ENCODE measurements at regions not wholly inside any gene's neighbourhood (a gene's known extent, or its start where the extent isn't known, plus 50 kb on each side); places are given as distances from the start of the nearest gene placed in this dataset.

DNA sequence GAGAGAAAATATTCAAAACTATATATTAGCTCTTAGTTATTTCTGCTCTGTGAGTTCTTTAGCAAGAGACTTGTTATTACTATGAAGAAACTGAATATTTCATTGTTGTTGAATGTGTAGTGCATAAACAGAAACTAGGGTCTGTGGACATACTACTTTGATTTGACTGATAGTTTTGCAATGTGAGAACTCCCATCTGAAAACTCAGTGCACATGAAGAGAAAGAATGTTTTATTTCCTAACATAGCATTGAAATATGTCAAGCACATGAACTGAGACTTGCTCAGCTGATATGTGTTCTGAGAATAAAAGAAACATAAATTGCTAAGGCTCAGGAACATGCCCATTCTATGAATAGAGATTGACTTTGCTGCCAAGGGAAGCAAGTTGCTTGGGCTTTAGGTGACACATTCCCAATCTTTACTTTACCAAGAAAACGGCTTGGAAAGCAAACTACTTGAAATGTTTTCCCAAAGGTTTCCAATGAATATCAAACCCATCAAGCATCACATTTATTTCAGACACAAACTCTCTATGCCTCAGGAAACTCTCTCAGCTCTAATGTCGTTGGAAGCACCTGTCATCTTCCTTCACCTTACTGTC, 290.4 kb downstream of the SLC16A7 start:
- H3K36me3 Mint-ChIP-seq, result no peaks in the 10 kb centered on the region
- no peak for DNase-seq
- H3K4me1 Mint-ChIP-seq, result no peaks in the 10 kb centered on the region
- ATAC-seq (ENCODE audit: low read depth in 2 of 2), result no peak
- no peaks in the 10 kb centered on the region for H3K27me3 Mint-ChIP-seq
- H3K9me3 Mint-ChIP-seq, result peaks cover 0 to 7% (median 0%) of the 10 kb centered on the region in 7 donors
- no peak overlapping the region for H3K27ac Mint-ChIP-seq
- no peak overlapping the region for H3K4me3 Mint-ChIP-seq

DNA sequence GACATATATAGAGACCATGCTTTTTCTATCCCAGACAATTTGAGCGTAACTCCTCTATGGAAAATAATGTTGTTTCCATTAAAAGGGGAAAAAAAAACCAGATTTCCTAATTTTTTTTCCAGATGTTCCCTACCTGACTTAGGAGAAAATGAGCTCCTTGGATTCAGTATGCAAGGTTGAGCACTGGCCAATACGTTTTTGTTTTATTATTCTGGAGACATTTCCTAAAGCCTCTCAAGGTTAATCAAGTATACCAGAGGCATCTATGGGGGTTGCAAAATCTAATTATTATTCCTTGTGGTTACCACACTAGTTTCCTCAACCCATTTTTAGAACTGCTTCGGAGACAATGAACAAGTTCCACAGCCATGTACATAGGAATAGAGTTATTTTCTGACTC, 291.3 kb downstream of the SLC16A7 start:
- Mint-ChIP-seq H3K9me3 (peaks cover 0 to 7% (median 0%) of the 10 kb centered on the region in 7 donors), H3K4me3 (no peak overlapping the region), H3K36me3 (no peaks in the 10 kb centered on the region), H3K4me1 (no peaks in the 10 kb centered on the region), H3K27me3 (no peaks in the 10 kb centered on the region), H3K27ac (no peak overlapping the region)
- no peak for ATAC-seq (ENCODE audit: low read depth in 2 of 2)
- no peak for DNase-seq

DNA sequence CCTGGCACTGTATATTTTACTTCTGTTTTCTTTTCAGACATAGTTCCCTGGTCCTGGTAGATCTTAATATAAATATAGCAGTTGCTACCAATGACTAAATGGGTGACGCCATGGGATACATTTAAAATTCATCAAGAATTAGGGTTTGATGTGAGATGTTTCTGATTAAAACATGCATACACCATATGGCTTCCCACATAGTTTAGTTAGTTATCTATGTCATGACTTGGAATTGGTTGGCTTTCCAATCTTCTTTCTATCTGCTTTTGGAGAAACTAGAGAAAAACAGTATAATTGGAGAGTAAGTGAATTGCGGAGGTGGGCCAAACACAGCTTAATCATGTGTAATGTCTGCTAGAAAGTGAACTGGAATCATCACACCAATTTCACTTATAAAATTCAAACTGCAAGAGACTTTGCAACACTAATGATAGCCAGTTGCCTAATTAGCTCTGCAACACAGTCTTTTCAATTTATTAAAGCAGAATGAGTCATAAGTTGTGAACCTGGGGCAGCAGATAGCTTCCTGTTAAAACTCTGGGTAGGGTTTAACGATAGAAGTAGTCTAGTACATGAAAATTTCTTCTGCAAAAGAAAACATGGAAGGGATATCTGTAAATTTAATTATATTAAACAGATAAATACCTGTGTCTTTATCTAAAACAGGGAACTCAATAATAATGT, 295.2 kb downstream of the SLC16A7 start:
- no peak overlapping the region for H3K4me3 Mint-ChIP-seq
- H3K4me1 Mint-ChIP-seq, result no peaks in the 10 kb centered on the region
- H3K36me3 Mint-ChIP-seq, result no peaks in the 10 kb centered on the region
- no peak for DNase-seq
- H3K27ac Mint-ChIP-seq, result no peak overlapping the region
- H3K9me3 Mint-ChIP-seq, result peaks cover 0 to 7% (median 0%) of the 10 kb centered on the region in 7 donors
- no peak for ATAC-seq (ENCODE audit: low read depth in 2 of 2)
- no peaks in the 10 kb centered on the region for H3K27me3 Mint-ChIP-seq

DNA sequence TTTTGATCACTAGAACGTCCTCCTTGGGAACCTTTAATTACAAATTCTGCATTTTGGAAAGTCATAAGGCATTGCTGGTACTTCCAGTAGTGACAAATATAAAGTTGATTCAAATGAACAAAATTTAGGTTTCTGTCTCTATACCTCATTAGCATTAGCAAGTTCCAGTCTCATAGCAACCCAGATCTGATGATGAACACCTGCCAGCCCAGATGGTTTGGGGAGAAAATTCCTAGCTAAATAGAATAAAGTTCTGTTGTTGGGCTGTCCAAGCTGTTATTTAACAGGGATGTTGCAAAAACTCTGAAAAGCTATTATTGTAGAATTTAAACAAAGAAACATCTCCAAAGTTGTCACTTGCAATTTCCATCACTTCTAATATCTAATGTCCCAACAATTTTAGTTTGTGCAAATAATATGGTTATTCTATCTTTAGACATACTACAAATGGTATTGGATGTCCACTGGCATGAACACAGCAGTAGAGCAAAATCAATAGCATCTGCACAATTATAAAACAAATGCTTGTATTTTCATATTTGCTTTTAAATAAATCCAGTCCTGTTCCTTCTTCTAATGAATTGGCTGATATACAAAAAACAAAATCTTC, 299.4 kb downstream of the SLC16A7 start:
- no peak overlapping the region for H3K4me3 Mint-ChIP-seq
- ATAC-seq (ENCODE audit: low read depth in 2 of 2) (no peak), DNase-seq (no peak)
- H3K9me3 Mint-ChIP-seq, result peaks cover 0 to 4% (median 0%) of the 10 kb centered on the region in 7 donors
- no peaks in the 10 kb centered on the region for H3K4me1 Mint-ChIP-seq
- no peaks in the 10 kb centered on the region for H3K36me3 Mint-ChIP-seq
- H3K27me3 Mint-ChIP-seq, result no peaks in the 10 kb centered on the region
- no peak overlapping the region for H3K27ac Mint-ChIP-seq

DNA sequence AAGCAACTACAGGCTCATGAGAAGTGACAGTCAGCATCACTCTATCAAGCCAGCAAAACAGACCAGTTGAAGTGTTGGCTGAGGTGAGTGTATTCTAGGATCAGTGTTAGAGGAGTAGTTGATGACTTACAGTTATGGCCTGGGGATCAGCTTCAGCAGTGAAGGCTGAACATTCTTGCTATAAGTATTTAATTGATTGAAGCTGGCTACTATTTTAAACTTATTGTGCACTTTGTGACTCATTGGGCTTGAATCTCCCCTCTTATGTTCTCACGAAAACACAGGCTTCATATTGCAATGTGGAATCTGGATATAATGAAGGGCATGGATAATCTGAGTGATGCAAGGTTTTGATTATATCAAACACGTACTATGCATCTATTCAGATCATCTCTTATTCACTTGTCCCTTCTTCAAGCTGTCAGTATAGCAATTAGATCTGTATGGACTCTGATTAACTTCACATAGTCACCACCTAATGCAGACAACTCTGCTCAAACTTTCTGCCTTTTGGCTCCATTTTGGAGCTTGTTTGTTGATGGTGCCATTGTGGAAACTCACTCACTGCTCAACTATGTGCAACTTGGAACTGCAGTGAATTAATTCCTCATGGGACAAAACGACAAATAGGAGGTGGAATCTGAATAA, 309.2 kb downstream of the SLC16A7 start:
- Mint-ChIP-seq H3K9me3 (peaks cover 0 to 16% (median 3%) of the 10 kb centered on the region in 7 donors), H3K27ac (no peak overlapping the region), H3K27me3 (no peaks in the 10 kb centered on the region), H3K36me3 (no peaks in the 10 kb centered on the region), H3K4me3 (no peak overlapping the region), H3K4me1 (no peaks in the 10 kb centered on the region)
- ATAC-seq (ENCODE audit: low read depth in 2 of 2) (no peak), DNase-seq (no peak)

DNA sequence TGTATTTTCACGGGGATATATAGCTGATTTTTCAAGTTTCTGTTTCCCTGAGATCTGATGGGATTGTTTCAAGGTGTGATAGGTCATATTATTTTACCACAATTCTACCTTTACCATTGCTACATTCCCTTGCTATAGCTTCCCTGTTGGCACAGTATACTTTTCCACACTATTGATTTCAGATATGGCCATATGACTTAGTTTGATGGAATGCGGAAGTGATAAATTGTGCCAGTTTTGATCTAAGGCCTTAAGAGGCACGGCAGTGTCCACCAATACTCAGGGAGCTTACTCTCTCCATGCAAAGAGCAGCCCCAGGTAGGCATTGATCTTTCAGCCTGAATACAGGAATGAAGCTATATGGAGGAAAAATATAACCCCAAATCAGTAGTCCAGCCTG, 315.7 kb downstream of the SLC16A7 start:
- Mint-ChIP-seq H3K27me3 (no peaks in the 10 kb centered on the region), H3K4me3 (no peak overlapping the region), H3K27ac (no peak overlapping the region), H3K36me3 (no peaks in the 10 kb centered on the region), H3K9me3 (peaks cover 0 to 9% (median 1%) of the 10 kb centered on the region in 7 donors), H3K4me1 (no peaks in the 10 kb centered on the region)
- no peak for DNase-seq
- no peak for ATAC-seq (ENCODE audit: low read depth in 2 of 2)

DNA sequence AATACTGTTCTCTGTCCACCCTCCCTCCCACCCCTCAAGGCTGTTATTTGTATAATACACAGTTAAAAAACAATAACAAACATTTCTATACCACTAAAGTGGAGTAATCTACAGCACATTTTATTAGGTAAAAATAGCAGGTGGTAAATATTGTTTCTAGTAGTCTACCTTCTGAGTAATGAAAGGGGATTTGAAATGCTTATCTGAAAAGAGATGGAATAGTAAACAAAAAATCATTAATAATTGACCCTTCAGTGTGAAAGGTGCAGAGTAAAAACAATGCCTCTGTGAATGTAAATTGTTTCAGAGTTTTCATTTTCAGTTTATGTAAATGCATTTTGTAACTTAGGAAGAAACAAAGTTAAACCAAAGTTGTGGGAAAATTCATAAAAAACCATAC, 321.2 kb downstream of the SLC16A7 start:
- Mint-ChIP-seq H3K9me3 (peaks cover 0 to 17% (median 4%) of the 10 kb centered on the region in 7 donors), H3K27ac (no peak overlapping the region), H3K27me3 (no peaks in the 10 kb centered on the region), H3K36me3 (no peaks in the 10 kb centered on the region), H3K4me1 (no peaks in the 10 kb centered on the region), H3K4me3 (no peak overlapping the region)
- DNase-seq, result no peak
- ATAC-seq (ENCODE audit: low read depth in 2 of 2), result no peak

DNA sequence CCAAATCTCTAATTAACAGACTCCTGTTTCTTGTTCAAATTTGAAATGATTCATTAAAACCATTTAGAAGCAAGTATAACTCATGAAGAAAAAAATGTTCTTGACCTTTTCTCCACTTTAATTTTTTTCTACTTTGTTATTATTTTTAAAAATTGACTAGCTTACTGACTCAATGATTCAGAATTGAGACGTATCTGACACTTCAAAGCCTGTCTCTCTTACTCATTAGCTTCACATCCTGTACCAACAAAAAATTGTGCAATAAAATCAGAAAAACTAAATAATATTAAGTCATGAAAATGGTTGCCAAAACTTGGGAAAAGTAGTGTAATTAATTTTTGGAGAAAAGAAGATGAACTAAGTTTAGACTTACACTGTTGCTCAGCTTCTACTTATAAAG, 331.2 kb downstream of the SLC16A7 start:
- H3K27me3 Mint-ChIP-seq, result no peaks in the 10 kb centered on the region
- H3K27ac Mint-ChIP-seq, result no peak overlapping the region
- no peaks in the 10 kb centered on the region for H3K36me3 Mint-ChIP-seq
- H3K4me1 Mint-ChIP-seq, result no peaks in the 10 kb centered on the region
- peaks cover 0 to 13% (median 6%) of the 10 kb centered on the region in 7 donors for H3K9me3 Mint-ChIP-seq
- DNase-seq, result no peak
- no peak overlapping the region for H3K4me3 Mint-ChIP-seq
- ATAC-seq (ENCODE audit: low read depth in 2 of 2), result no peak

DNA sequence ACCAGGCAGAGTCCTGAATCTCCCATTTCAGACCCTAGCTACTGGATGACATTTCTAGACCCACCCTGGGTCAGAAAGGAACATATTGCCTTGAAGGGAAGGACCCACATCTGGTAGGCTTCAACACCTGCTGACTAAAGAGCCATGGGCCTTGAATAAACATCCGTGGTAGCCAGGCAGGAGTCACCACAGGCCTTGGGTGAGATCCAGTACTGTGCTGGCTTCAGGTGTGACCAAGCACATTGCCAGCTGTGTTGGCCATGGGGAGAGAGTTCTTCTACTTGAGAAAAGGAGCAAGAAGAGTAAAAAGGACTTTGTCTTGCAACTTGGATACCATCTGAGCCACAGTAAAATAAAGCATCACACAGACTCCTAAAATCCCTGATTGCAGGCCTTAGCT, 332.6 kb downstream of the SLC16A7 start:
- H3K4me3 Mint-ChIP-seq, result no peak overlapping the region
- H3K27me3 Mint-ChIP-seq, result no peaks in the 10 kb centered on the region
- no peak for ATAC-seq (ENCODE audit: low read depth in 2 of 2)
- no peaks in the 10 kb centered on the region for H3K36me3 Mint-ChIP-seq
- H3K27ac Mint-ChIP-seq, result no peak overlapping the region
- H3K9me3 Mint-ChIP-seq, result peaks cover 0 to 10% (median 5%) of the 10 kb centered on the region in 7 donors
- no peak for DNase-seq
- no peaks in the 10 kb centered on the region for H3K4me1 Mint-ChIP-seq

DNA sequence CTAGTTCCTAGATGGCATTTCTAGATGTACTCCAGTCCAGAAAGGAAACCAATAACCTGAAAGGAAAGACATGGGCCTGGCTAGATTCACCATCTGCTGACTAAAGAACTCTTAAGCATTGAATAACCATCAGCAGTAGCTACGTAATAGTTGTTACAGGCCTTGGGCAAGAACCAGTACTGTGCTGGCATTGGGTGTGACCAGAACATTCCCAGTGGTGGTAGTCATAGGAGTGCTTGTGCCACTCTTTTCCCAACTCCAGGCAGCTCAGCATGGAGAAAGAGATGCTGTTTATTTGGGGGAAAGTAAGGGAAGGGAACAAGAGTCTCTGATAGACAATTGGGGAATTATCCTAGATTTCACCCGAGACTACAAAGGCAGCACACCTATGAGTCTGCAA, 333.3 kb downstream of the SLC16A7 start:
- Mint-ChIP-seq H3K9me3 (peaks cover under 1 to 10% (median 5%) of the 10 kb centered on the region in 7 donors), H3K4me3 (no peak overlapping the region), H3K36me3 (no peaks in the 10 kb centered on the region), H3K27me3 (no peaks in the 10 kb centered on the region), H3K27ac (no peak overlapping the region), H3K4me1 (no peaks in the 10 kb centered on the region)
- ATAC-seq (ENCODE audit: low read depth in 2 of 2) (no peak), DNase-seq (no peak)

DNA sequence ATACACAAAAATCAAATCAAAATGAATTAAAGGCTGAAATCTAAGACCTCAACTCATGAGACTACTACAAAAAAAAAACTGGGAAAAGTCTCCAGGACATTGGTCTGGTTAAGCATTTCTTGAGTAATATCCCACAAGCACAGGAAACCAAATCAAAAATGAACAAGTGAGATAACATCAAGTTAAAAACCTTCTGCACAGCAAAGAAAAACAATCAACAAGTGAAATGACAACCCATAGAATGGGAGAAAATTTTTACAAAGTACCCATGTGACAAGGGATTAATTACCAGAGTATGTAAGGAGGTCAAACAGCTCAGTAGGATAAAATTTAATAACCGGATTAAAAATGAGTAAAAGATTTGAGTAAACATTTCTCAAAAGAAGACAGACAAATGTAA, 338.7 kb downstream of the SLC16A7 start:
- H3K36me3 Mint-ChIP-seq, result no peaks in the 10 kb centered on the region
- no peaks in the 10 kb centered on the region for H3K4me1 Mint-ChIP-seq
- H3K27me3 Mint-ChIP-seq, result no peaks in the 10 kb centered on the region
- DNase-seq (no peak), ATAC-seq (ENCODE audit: low read depth in 2 of 2) (no peak)
- no peak overlapping the region for H3K4me3 Mint-ChIP-seq
- no peak overlapping the region for H3K27ac Mint-ChIP-seq
- peaks cover 0 to 10% (median 5%) of the 10 kb centered on the region in 7 donors for H3K9me3 Mint-ChIP-seq

DNA sequence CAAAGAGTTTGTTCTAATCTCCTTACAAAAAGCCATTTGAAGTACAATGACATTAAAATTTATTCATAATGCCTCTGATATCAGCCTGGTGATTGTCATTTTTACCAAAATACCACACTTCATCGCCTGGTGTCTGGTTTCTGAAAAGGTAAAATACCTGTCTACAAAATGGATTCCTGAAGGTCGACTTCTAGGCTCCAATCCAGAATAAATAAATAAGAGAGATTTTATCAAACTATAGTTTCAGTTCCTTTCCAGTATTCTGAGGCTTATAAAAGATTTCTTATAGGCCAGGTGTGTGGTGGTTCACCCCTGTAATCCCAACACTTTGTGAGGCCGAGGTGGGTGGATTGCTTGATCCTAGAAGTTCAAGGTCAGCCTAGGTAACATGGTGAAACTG, 340.7 kb downstream of the SLC16A7 start:
- DNase-seq (no peak), ATAC-seq (ENCODE audit: low read depth in 2 of 2) (no peak)

DNA sequence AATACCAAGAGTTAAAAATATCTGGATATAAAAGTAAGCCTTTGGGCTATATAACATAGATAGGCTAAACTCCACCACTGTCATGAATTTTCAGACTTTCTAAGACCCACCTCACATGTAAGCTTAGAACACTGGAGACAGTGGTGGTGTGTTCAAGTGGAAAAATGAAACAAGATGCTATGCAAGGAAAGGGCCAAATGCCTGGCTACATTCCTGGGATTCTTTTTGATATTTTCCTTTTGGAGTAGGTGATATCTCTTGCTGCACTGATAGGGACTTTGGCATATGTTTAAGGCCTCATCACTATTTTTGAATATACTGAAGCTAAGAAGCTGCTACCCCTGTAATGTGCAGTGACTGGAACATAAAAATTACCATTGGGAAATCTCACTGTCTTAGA, 341.3 kb downstream of the SLC16A7 start:
- Mint-ChIP-seq H3K27me3 (no peaks in the 10 kb centered on the region), H3K4me3 (no peak overlapping the region), H3K4me1 (no peaks in the 10 kb centered on the region), H3K9me3 (peaks cover 0 to 5% (median 0%) of the 10 kb centered on the region in 7 donors), H3K27ac (no peak overlapping the region), H3K36me3 (no peaks in the 10 kb centered on the region)
- DNase-seq, result no peak
- no peak for ATAC-seq (ENCODE audit: low read depth in 2 of 2)

More for the DNA sequence above, 340.7 kb downstream of the SLC16A7 start:
- Mint-ChIP-seq H3K27me3 (no peaks in the 10 kb centered on the region), H3K36me3 (no peaks in the 10 kb centered on the region), H3K9me3 (peaks cover 0 to 5% (median 0%) of the 10 kb centered on the region in 7 donors), H3K27ac (no peak overlapping the region), H3K4me1 (no peaks in the 10 kb centered on the region), H3K4me3 (no peak overlapping the region)
